ENCODE measurements at regions not wholly inside any gene's neighbourhood (a gene's known extent, or its start where the extent isn't known, plus 50 kb on each side); places are given as distances from the start of the nearest gene placed in this dataset.

DNA sequence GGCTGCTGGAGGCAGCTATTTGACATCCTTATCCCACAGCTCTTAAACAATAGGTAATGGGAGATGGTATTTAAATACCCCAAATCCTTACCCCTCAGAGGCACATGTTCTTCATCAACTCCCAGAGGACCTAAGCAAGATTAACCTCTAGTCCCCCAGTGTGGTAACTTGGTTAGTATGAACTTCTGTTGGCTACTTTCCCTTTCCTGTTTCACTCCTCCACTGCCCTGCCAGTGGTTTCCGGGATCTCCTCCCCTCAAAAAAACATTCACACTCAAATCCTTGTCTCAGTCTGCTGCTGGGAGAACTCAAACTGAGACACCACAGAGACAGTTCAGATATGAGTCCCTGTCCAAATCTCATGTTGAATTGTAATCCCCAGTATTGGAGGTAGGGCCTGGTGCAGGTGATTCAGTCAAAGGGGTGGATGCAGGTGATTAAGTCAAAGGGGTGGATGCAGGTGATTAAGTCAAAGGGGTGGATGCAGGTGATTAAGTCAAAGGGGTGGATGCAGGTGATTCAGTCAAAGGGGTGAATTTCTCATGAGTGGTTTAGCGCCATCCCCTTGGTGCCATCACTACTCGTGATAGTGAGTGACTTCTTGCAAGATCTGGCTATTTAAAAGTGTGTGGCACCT, 335.0 kb upstream of the CTNNB1 start:
- no peaks in the 10 kb centered on the region for H3K27me3 ChIP-seq (ENCODE audit: control insufficient read depth in 5 of 5, insufficient read depth in 4 of 5, low read length in 5 of 5)
- H3K27ac ChIP-seq (ENCODE audit: low read depth, low read length), result no peak overlapping the region
- H3K36me3 ChIP-seq (ENCODE audit: control insufficient read depth in 5 of 5, insufficient read depth in 5 of 5, low read length in 5 of 5), result no peaks in the 10 kb centered on the region
- H3K4me1 ChIP-seq (ENCODE audit: control insufficient read depth in 5 of 5, insufficient read depth in 5 of 5, low read length in 5 of 5), result no peaks in the 10 kb centered on the region
- H3K9ac ChIP-seq (ENCODE audit: low read length in 5 of 5), result no peak overlapping the region
- no peaks in the 10 kb centered on the region for H3K9me3 ChIP-seq (ENCODE audit: control insufficient read depth in 5 of 5, low read length in 5 of 5)
- H3K4me3 ChIP-seq (ENCODE audit: low read depth in 1 of 5, low read length in 5 of 5), result no peak overlapping the region

DNA sequence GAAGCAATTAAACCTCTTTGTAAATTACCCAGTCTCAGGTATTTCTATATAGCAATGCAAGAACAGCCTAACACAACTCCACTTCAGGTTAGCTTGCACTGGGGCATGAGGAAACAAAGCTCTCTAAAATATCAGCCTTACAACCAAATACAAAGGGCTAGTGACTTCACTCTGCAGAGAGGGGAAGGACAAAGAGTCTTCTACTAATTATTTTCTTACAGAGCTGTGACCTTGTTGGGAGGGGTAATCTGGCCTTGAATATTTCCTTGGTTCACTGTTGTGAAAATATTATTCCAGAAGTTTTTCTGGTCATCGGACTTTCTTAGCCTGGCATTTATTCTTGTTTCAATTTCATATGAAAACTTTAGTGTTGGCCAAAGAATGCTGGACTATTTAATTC, 334.4 kb upstream of the CTNNB1 start:
- H3K36me3 ChIP-seq (ENCODE audit: control insufficient read depth in 5 of 5, insufficient read depth in 5 of 5, low read length in 5 of 5), result no peaks in the 10 kb centered on the region
- no peak overlapping the region for H3K9ac ChIP-seq (ENCODE audit: low read length in 5 of 5)
- H3K4me1 ChIP-seq (ENCODE audit: control insufficient read depth in 5 of 5, insufficient read depth in 5 of 5, low read length in 5 of 5), result no peaks in the 10 kb centered on the region
- H3K4me3 ChIP-seq (ENCODE audit: low read depth in 1 of 5, low read length in 5 of 5), result no peak overlapping the region
- H3K27me3 ChIP-seq (ENCODE audit: control insufficient read depth in 5 of 5, insufficient read depth in 4 of 5, low read length in 5 of 5), result peaks cover 0 to 2% (median 0%) of the 10 kb centered on the region in 5 donors
- no peaks in the 10 kb centered on the region for H3K9me3 ChIP-seq (ENCODE audit: control insufficient read depth in 5 of 5, low read length in 5 of 5)
- no peak overlapping the region for H3K27ac ChIP-seq (ENCODE audit: low read depth, low read length)

DNA sequence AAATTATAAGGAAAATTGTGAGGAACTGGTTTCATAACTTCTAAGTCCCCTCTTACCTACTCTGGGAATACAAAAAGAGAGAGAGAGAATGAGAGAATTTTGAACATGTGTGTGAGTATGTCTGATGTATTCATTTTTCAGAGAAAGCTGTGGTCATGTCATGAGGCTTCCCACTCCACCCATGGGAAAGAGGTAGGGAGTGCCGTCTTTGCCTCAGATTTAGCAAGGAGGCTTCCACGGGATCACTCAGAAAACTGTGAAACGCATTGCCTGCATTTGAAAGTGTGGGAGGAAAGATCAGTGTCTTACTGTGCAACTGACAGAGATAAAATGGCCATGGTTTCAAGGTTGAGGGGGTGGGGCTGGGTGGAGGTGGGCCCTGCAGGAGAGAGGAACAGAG, 331.5 kb upstream of the CTNNB1 start:
- no peaks in the 10 kb centered on the region for H3K9me3 ChIP-seq (ENCODE audit: control insufficient read depth in 5 of 5, low read length in 5 of 5)
- H3K9ac ChIP-seq (ENCODE audit: low read length in 5 of 5), result no peak overlapping the region
- peaks cover 0 to 6% (median 0%) of the 10 kb centered on the region in 5 donors for H3K27me3 ChIP-seq (ENCODE audit: control insufficient read depth in 5 of 5, insufficient read depth in 4 of 5, low read length in 5 of 5)
- H3K27ac ChIP-seq (ENCODE audit: low read depth, low read length), result no peak overlapping the region
- no peaks in the 10 kb centered on the region for H3K4me1 ChIP-seq (ENCODE audit: control insufficient read depth in 5 of 5, insufficient read depth in 5 of 5, low read length in 5 of 5)
- H3K4me3 ChIP-seq (ENCODE audit: low read depth in 1 of 5, low read length in 5 of 5), result no peak overlapping the region
- no peaks in the 10 kb centered on the region for H3K36me3 ChIP-seq (ENCODE audit: control insufficient read depth in 5 of 5, insufficient read depth in 5 of 5, low read length in 5 of 5)

DNA sequence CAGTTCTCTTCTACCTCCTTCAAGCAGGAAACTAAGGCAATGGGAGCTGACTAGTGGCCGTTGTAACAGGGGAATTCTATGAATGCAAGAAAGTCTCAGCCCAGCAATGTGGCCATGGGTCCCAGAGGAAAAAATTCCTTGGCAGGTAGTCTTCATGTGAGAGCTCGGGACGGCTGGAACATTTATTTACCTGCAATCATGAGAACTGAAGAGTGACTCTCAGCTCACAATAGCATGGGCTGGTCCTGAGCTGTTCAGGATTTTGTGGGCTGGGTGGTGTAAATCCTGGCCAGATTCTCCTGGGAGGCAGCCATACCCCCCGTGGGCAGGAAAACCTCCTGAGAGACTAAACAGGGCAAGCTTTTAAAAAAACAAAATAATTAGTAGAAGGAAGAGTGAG, 330.3 kb upstream of the CTNNB1 start:
- no peaks in the 10 kb centered on the region for H3K9me3 ChIP-seq (ENCODE audit: control insufficient read depth in 5 of 5, low read length in 5 of 5)
- H3K36me3 ChIP-seq (ENCODE audit: control insufficient read depth in 5 of 5, insufficient read depth in 5 of 5, low read length in 5 of 5), result no peaks in the 10 kb centered on the region
- H3K27ac ChIP-seq (ENCODE audit: low read depth, low read length), result no peak overlapping the region
- H3K4me1 ChIP-seq (ENCODE audit: control insufficient read depth in 5 of 5, insufficient read depth in 5 of 5, low read length in 5 of 5), result no peaks in the 10 kb centered on the region
- H3K27me3 ChIP-seq (ENCODE audit: control insufficient read depth in 5 of 5, insufficient read depth in 4 of 5, low read length in 5 of 5), result peaks cover 0 to 6% (median 0%) of the 10 kb centered on the region in 5 donors
- H3K4me3 ChIP-seq (ENCODE audit: low read depth in 1 of 5, low read length in 5 of 5), result no peak overlapping the region
- H3K9ac ChIP-seq (ENCODE audit: low read length in 5 of 5), result no peak overlapping the region

- Histone ChIP-seq H3K27ac (ENCODE audit: low read depth, low read length) (no peak overlapping the region), H3K27me3 (ENCODE audit: control insufficient read depth in 5 of 5, insufficient read depth in 4 of 5, low read length in 5 of 5) (peaks cover 0 to 6% (median 0%) of the 10 kb centered on the region in 5 donors), H3K9me3 (ENCODE audit: control insufficient read depth in 5 of 5, low read length in 5 of 5) (no peaks in the 10 kb centered on the region), H3K4me1 (ENCODE audit: control insufficient read depth in 5 of 5, insufficient read depth in 5 of 5, low read length in 5 of 5) (no peaks in the 10 kb centered on the region), H3K9ac (ENCODE audit: low read length in 5 of 5) (no peak overlapping the region), H3K4me3 (ENCODE audit: low read depth in 1 of 5, low read length in 5 of 5) (no peak overlapping the region), H3K36me3 (ENCODE audit: control insufficient read depth in 5 of 5, insufficient read depth in 5 of 5, low read length in 5 of 5) (no peaks in the 10 kb centered on the region)
Measured at GRCh38 chr3:40869939-40870338, 329.4 kb upstream of the CTNNB1 start.

GRCh38 chr3:40871394-40871793, 327.9 kb upstream of the CTNNB1 start:
- Histone ChIP-seq H3K4me1 (ENCODE audit: control insufficient read depth in 5 of 5, insufficient read depth in 5 of 5, low read length in 5 of 5) (no peaks in the 10 kb centered on the region), H3K27me3 (ENCODE audit: control insufficient read depth in 5 of 5, insufficient read depth in 4 of 5, low read length in 5 of 5) (peaks cover 0 to 6% (median 0%) of the 10 kb centered on the region in 5 donors), H3K9me3 (ENCODE audit: control insufficient read depth in 5 of 5, low read length in 5 of 5) (no peaks in the 10 kb centered on the region), H3K27ac (ENCODE audit: low read depth, low read length) (no peak overlapping the region), H3K9ac (ENCODE audit: low read length in 5 of 5) (no peak overlapping the region), H3K36me3 (ENCODE audit: control insufficient read depth in 5 of 5, insufficient read depth in 5 of 5, low read length in 5 of 5) (no peaks in the 10 kb centered on the region), H3K4me3 (ENCODE audit: low read depth in 1 of 5, low read length in 5 of 5) (no peak overlapping the region)

DNA sequence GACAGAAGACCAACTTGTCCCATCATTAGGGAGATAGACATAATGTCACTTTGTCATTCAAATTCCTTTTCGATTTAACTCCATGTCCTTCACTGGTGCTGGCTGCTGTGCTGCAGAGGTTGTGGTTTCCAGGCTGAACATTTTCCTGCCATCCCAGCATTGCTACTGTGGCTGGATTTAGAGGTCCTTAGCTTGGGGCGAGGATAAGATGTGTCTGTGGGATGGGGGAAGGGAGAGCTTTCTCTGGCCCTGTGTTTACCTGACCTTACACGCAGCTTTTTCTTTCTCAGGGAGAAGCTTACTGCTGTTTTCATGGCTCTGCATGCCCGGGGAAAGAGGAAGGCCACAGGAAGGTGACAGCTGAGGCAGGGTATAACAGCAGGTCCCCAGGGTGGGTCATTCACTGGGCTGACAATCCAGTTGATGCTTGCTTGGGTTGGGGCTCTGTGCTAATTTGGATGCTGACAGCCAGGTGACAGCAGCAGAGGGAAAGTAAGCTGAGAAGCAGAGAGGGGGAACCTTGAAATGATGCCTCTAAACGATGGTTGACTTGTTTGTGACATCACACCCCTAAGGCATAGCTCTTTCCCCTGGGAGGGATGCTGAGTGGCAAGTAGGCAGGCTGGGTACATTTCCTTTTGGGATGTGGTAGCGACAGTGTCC, 326.9 kb upstream of the CTNNB1 start:
- Histone ChIP-seq H3K4me3 (ENCODE audit: low read depth in 1 of 5, low read length in 5 of 5) (no peak overlapping the region), H3K4me1 (ENCODE audit: control insufficient read depth in 5 of 5, insufficient read depth in 5 of 5, low read length in 5 of 5) (peaks cover 0 to 6% (median 1%) of the 10 kb centered on the region in 5 donors), H3K36me3 (ENCODE audit: control insufficient read depth in 5 of 5, insufficient read depth in 5 of 5, low read length in 5 of 5) (no peaks in the 10 kb centered on the region), H3K9me3 (ENCODE audit: control insufficient read depth in 5 of 5, low read length in 5 of 5) (no peaks in the 10 kb centered on the region), H3K9ac (ENCODE audit: low read length in 5 of 5) (no peak overlapping the region), H3K27me3 (ENCODE audit: control insufficient read depth in 5 of 5, insufficient read depth in 4 of 5, low read length in 5 of 5) (peaks cover 0 to 6% (median 0%) of the 10 kb centered on the region in 5 donors), H3K27ac (ENCODE audit: low read depth, low read length) (no peak overlapping the region)

- Histone ChIP-seq H3K9me3 (ENCODE audit: control insufficient read depth in 5 of 5, low read length in 5 of 5) (no peaks in the 10 kb centered on the region), H3K27ac (ENCODE audit: low read depth, low read length) (no peak overlapping the region), H3K9ac (ENCODE audit: low read length in 5 of 5) (no peak overlapping the region), H3K27me3 (ENCODE audit: control insufficient read depth in 5 of 5, insufficient read depth in 4 of 5, low read length in 5 of 5) (peaks cover 0 to 6% (median 0%) of the 10 kb centered on the region in 5 donors), H3K36me3 (ENCODE audit: control insufficient read depth in 5 of 5, insufficient read depth in 5 of 5, low read length in 5 of 5) (no peaks in the 10 kb centered on the region), H3K4me3 (ENCODE audit: low read depth in 1 of 5, low read length in 5 of 5) (no peak overlapping the region), H3K4me1 (ENCODE audit: control insufficient read depth in 5 of 5, insufficient read depth in 5 of 5, low read length in 5 of 5) (peaks cover 2 to 16% (median 11%) of the 10 kb centered on the region in 5 donors)
Measured at GRCh38 chr3:40873476-40873875, 325.8 kb upstream of the CTNNB1 start.

DNA sequence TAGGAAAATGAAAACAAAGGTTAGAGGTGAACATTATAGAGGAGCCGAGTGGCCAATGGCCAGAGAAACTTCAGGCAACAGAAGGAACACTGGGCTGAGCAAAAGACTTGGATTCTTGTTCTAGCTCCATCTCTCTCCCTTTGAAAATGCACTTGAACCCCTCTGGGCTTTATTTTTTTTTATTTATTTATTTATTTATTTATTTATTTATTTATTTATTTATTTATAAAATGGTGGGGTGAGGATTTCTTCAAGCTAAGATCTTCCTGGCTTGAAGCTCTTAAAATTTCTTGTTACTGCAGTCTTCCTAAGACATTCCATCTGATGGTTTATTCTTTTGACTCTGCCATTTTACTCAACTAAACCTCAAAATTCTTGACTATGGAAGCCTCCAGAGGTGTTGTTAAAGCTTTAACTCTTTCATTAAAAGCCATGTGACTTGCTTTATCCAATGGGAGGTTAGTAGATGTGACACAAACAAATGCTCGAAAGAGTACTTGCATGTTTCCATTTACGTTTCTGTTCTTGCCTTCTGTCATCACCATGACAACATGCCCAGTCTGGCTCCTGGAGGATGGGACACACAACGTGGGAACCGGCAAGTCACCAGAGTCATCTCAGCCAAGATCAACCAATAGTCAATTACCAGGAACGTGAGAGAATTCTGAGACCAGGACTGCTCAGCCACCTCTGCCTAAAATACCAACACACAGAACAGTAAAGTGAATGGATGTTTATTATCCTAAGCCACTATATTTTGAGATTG, 325.2 kb upstream of the CTNNB1 start:
- Histone ChIP-seq H3K4me3 (ENCODE audit: low read depth in 1 of 5, low read length in 5 of 5) (no peak overlapping the region), H3K36me3 (ENCODE audit: control insufficient read depth in 5 of 5, insufficient read depth in 5 of 5, low read length in 5 of 5) (no peaks in the 10 kb centered on the region), H3K27me3 (ENCODE audit: control insufficient read depth in 5 of 5, insufficient read depth in 4 of 5, low read length in 5 of 5) (peaks cover 0 to 6% (median 0%) of the 10 kb centered on the region in 5 donors), H3K4me1 (ENCODE audit: control insufficient read depth in 5 of 5, insufficient read depth in 5 of 5, low read length in 5 of 5) (peaks cover 2 to 23% (median 17%) of the 10 kb centered on the region in 5 donors), H3K9me3 (ENCODE audit: control insufficient read depth in 5 of 5, low read length in 5 of 5) (no peaks in the 10 kb centered on the region), H3K9ac (ENCODE audit: low read length in 5 of 5) (no peak overlapping the region), H3K27ac (ENCODE audit: low read depth, low read length) (no peak overlapping the region)

- no peak overlapping the region for H3K9ac ChIP-seq (ENCODE audit: low read length in 5 of 5)
- H3K9me3 ChIP-seq (ENCODE audit: control insufficient read depth in 5 of 5, low read length in 5 of 5), result no peaks in the 10 kb centered on the region
- no peaks in the 10 kb centered on the region for H3K36me3 ChIP-seq (ENCODE audit: control insufficient read depth in 5 of 5, insufficient read depth in 5 of 5, low read length in 5 of 5)
- no peaks in the 10 kb centered on the region for H3K27me3 ChIP-seq (ENCODE audit: control insufficient read depth in 5 of 5, insufficient read depth in 4 of 5, low read length in 5 of 5)
- H3K4me3 ChIP-seq (ENCODE audit: low read depth in 1 of 5, low read length in 5 of 5), result no peak overlapping the region
- H3K27ac ChIP-seq (ENCODE audit: low read depth, low read length), result no peak overlapping the region
- H3K4me1 ChIP-seq (ENCODE audit: control insufficient read depth in 5 of 5, insufficient read depth in 5 of 5, low read length in 5 of 5), result peaks cover 2 to 31% (median 17%) of the 10 kb centered on the region in 5 donors
Measured at GRCh38 chr3:40875581-40875980, 323.7 kb upstream of the CTNNB1 start.
